ENCODE measurements at regions not wholly inside any gene's neighbourhood (a gene's known extent, or its start where the extent isn't known, plus 50 kb on each side); places are given as distances from the start of the nearest gene placed in this dataset.

DNA sequence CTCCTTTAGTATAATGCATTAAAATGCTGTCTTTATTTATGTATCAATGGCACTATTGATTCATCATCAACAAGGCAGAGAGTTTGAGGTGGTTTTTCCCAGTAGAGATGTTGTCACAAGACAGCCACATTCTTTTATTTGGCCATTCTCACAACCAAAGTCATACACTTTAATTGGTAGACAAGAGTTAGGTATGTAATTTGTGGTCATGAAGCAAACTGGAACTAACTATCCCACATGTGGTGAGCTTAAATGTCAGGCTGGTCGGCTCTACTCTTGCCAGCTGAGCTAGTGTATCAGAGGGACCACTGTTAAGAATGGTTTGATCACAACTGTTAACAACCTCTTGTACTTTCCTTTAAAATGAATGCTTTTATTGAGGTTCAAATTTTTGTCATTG lies 714.6 kb downstream of the CD109 start:
- DNase-seq (ENCODE audit: extremely low read depth in 1 of 4, low spot score in 3 of 4) (no peak), FAIRE-seq (no peak), ATAC-seq (no peak)
- no peaks in the 10 kb centered on the region for H3K36me3 ChIP-seq (ENCODE audit: control insufficient read depth, insufficient read depth, low read length)
- no peaks in the 10 kb centered on the region for H3K27me3 ChIP-seq (ENCODE audit: control insufficient read depth in 2 of 2, insufficient read depth in 2 of 2, low read length in 2 of 2)
- no peaks in the 10 kb centered on the region for H4K20me1 ChIP-seq (replicated peaks; ENCODE audit: control insufficient read depth, insufficient read depth, low read length)
- H3K9me1 ChIP-seq (ENCODE audit: control insufficient read depth, insufficient read depth, low read length): no peaks in the 10 kb centered on the region
- H2AFZ ChIP-seq (ENCODE audit: low read depth, low read length): no peak overlapping the region
- CTCF ChIA-PET (ENCODE audit: low intra/inter-chr PET ratio): no interaction called here
- H3K27ac ChIP-seq (ENCODE audit: extremely low read depth, low read depth, low read length): no peak overlapping the region
- POLR2A ChIA-PET: no interaction called here
- intact Hi-C loops (cut with micrococcal nuclease) (no loop called here), in situ Hi-C loops (cut with MboI) (no loop called here)
- no peaks in the 10 kb centered on the region for H3K79me2 ChIP-seq (ENCODE audit: control insufficient read depth, insufficient read depth, low read length)
- no peak overlapping the region for H3K4me3 ChIP-seq
- no peak overlapping the region for H3K9ac ChIP-seq (ENCODE audit: insufficient read depth in 1 of 2, low read depth in 2 of 2, low read length in 2 of 2)
- no TSS peak for BruUV-seq (replicated peaks)
- H3K4me1 ChIP-seq (replicated peaks in 1 of 2; ENCODE audit: control insufficient read depth in 2 of 2, insufficient read depth in 2 of 2, low read length in 2 of 2): no peaks in the 10 kb centered on the region
- no peaks in the 10 kb centered on the region for H3K9me3 ChIP-seq (replicated peaks; ENCODE audit: control insufficient read depth, insufficient read depth, low read depth, low read length)
- no peak overlapping the region for H3K4me2 ChIP-seq (ENCODE audit: insufficient read depth, low read length)
- WGBS (ENCODE audit: insufficient coverage, low coverage, missing lambda C conversion rate): 0% methylated on average over 1 of the region's 1 CpG
- no peak for TF ChIP-seq ATF1 (CRISPR knock-in tag; IDR thresholded peaks at IDR 0.05)
- TF ChIP-seq ATF1 (tag; IDR thresholded peaks at IDR 0.05): no peak
- TF ChIP-seq, protein P1, sequence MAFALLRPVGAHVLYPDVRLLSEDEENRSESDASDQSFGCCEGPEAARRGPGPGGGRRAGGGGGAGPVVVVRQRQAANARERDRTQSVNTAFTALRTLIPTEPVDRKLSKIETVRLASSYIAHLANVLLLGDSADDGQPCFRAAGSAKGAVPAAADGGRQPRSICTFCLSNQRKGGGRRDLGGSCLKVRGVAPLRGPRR (CRISPR knock-in tag; IDR thresholded peaks at IDR 0.05): no peak
- no peak for TF ChIP-seq ZNF644 (tag; IDR thresholded peaks at IDR 0.05; ENCODE audit: low read depth)
- TF ChIP-seq ZFP36 (IDR thresholded peaks at IDR 0.05; ENCODE audit: low read depth, low read length, partially characterized antibody): no peak
- no peak for TF ChIP-seq NFYB (IDR thresholded peaks at IDR 0.05; ENCODE audit: extremely low read depth, insufficient read length)

DNA sequence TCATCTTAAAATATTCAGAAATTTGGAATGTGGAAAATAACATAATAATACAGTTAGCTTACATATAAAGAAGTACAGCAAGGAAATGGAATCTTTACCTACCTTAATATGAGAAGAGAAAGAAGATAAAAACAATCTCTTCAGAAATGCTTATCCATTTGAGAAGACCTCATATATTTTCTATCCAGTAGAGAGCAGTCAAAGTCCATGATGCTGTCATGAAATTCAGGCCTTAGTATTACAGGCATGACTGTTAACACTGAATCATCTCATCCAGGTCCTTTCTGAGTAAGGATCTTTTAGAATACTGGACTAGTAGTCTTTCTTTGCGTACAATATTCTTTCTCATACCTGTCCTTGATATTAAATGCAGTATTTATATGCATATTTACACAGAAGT lies 713.4 kb downstream of the CD109 start:
- no peak for FAIRE-seq
- ATAC-seq: no peak
- in situ Hi-C loops (cut with MboI) (no loop called here), intact Hi-C loops (cut with micrococcal nuclease) (no loop called here)
- POLR2A ChIA-PET: no interaction called here
- no peak overlapping the region for H2AFZ ChIP-seq (ENCODE audit: low read depth, low read length)
- H3K27ac ChIP-seq (ENCODE audit: extremely low read depth, low read depth, low read length): no peak overlapping the region
- no peak for DNase-seq (ENCODE audit: extremely low read depth in 1 of 4, low spot score in 3 of 4)
- H3K4me3 ChIP-seq: no peak overlapping the region
- H3K9me1 ChIP-seq (ENCODE audit: control insufficient read depth, insufficient read depth, low read length): no peaks in the 10 kb centered on the region
- no peaks in the 10 kb centered on the region for H3K4me1 ChIP-seq (replicated peaks in 1 of 2; ENCODE audit: control insufficient read depth in 2 of 2, insufficient read depth in 2 of 2, low read length in 2 of 2)
- CTCF ChIA-PET (ENCODE audit: low intra/inter-chr PET ratio): no interaction called here
- WGBS (ENCODE audit: insufficient coverage, low coverage, missing lambda C conversion rate): 0% methylated on average over 1 of the region's 1 CpG
- BruUV-seq (replicated peaks): no TSS peak
- H3K27me3 ChIP-seq (ENCODE audit: control insufficient read depth in 2 of 2, insufficient read depth in 2 of 2, low read length in 2 of 2): no peaks in the 10 kb centered on the region
- no peaks in the 10 kb centered on the region for H3K79me2 ChIP-seq (ENCODE audit: control insufficient read depth, insufficient read depth, low read length)
- H4K20me1 ChIP-seq (replicated peaks; ENCODE audit: control insufficient read depth, insufficient read depth, low read length): no peaks in the 10 kb centered on the region
- no peaks in the 10 kb centered on the region for H3K9me3 ChIP-seq (replicated peaks; ENCODE audit: control insufficient read depth, insufficient read depth, low read depth, low read length)
- H3K4me2 ChIP-seq (ENCODE audit: insufficient read depth, low read length): no peak overlapping the region
- H3K36me3 ChIP-seq (ENCODE audit: control insufficient read depth, insufficient read depth, low read length): no peaks in the 10 kb centered on the region
- no peak overlapping the region for H3K9ac ChIP-seq (ENCODE audit: insufficient read depth in 1 of 2, low read depth in 2 of 2, low read length in 2 of 2)
- no peak for TF ChIP-seq ZNF766 (CRISPR knock-in tag; conservative IDR thresholded peaks at IDR 0.05)
- no peak for TF ChIP-seq SRSF3 (IDR thresholded peaks at IDR 0.05; ENCODE audit: insufficient read depth, low read length)
- no peak for TF ChIP-seq POLR3A (IDR thresholded peaks at IDR 0.05; ENCODE audit: borderline replicate concordance, extremely low read depth, insufficient read depth, insufficient read length)
- TF ChIP-seq, protein P2, sequence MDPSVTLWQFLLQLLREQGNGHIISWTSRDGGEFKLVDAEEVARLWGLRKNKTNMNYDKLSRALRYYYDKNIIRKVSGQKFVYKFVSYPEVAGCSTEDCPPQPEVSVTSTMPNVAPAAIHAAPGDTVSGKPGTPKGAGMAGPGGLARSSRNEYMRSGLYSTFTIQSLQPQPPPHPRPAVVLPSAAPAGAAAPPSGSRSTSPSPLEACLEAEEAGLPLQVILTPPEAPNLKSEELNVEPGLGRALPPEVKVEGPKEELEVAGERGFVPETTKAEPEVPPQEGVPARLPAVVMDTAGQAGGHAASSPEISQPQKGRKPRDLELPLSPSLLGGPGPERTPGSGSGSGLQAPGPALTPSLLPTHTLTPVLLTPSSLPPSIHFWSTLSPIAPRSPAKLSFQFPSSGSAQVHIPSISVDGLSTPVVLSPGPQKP (CRISPR knock-in tag; IDR thresholded peaks at IDR 0.05): no peak
- TF ChIP-seq HDGF (IDR thresholded peaks at IDR 0.05): no peak
- TF ChIP-seq ETV1 (tag; conservative IDR thresholded peaks at IDR 0.05; ENCODE audit: low read depth): no peak
- no peak for TF ChIP-seq BCL6 (CRISPR knock-in tag; IDR thresholded peaks at IDR 0.05)
- no peak for TF ChIP-seq SUPT5H (IDR thresholded peaks at IDR 0.05)
- TF ChIP-seq HCFC1 (IDR thresholded peaks at IDR 0.05; ENCODE audit: low read depth, low read length): no peak
- no peak for TF ChIP-seq SMAD2 (IDR thresholded peaks at IDR 0.05; ENCODE audit: low read depth, low read length)
- no peak for TF ChIP-seq MCM5 (IDR thresholded peaks at IDR 0.05; ENCODE audit: low read depth)
- TF ChIP-seq SPI1 (IDR thresholded peaks at IDR 0.05; ENCODE audit: borderline replicate concordance, low read depth, low read length): no peak
- TF ChIP-seq PYGO2 (tag; IDR thresholded peaks at IDR 0.05): no peak

Measured in K562 (cell line).